NCI-H1417 (cell line): ENCODE measurements at regions not wholly inside any gene's neighbourhood (a gene's known extent, or its start where the extent isn't known, plus 50 kb on each side); places are given as distances from the start of the nearest gene placed in this dataset.

Source experiments
- DNase-seq, 3 experiments: peaks; one replicate each; lab custom pipeline; 2025; lab: John Stamatoyannopoulos, UW

DNA sequence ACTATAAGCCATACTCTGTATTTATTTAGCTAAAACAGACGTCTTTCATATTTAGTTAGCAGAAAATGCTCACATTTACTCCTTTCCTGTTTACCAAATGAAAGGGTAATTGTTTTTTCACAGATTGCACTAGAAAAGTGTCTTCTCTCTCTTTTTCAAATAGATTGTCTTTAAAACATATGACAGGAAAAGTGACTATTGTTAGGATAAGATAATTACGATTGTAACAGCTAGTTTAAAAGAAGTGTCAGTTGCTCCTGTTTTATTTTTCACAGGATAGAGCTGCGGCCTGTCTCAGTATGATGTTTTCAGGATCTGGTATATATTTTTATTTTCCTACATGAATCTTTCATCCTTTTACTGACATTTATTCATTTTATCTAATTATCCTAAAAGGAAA lies 353.5 kb downstream of the FBXO8 start:
- no peak for DNase-seq

DNA sequence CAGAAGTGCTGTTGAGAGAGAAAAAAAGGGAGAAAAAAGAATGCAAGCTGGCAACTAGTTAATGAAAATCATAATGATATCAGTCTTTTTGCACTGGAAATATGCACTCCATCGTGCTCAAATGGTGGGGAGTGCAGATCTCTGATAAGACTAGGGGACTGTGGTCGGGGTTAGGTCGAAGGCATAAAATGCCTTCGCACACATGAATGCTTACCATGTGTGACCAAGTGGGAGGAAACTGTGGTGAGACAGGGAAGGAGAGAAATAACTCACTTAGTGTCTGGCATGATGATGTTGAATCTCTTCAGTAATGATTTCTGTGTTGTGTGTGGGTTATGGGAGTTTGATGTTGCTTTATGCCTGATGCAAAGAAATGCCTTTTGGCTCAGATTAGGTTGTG lies 358.9 kb downstream of the FBXO8 start:
- DNase-seq = no peak

DNA sequence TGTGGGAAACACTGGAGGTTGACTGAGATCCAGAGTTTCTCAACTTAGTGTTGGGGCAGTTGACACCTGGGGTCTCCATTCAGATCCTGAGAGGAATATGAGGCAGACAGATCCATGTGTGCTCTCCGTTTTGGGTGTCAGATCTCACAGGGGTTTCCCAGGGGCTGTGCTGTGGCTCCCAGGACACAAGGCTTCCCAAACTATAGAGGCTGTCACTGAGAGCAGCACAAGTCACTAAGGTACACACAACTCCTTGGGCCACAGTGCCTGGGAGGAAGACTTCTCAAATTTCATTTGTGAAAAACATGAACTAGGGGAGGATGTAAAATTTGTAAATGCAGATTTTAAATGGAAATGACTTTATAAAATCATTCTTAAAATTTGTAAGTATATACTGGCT lies 363.6 kb downstream of the FBXO8 start:
- DNase-seq = no peak

DNA sequence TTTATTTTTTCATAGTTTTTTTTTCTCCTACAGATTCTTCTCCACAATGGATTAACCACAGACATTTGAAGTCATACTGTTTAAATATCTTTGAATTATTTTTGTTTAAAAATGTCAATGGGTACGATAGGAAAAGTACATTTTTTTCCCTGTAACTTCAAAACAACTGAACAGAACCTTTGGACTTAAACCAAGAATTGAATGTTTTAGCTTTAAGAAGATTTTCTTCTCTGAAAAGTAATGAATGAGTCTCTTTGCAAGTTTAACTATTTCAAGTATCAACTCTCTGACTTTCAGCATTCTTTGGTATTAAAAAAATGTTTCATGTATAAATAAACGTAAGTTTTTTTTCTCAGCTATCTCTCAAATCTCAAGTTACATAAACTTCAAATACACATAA lies 364.3 kb downstream of the FBXO8 start:
- no peak for DNase-seq

DNA sequence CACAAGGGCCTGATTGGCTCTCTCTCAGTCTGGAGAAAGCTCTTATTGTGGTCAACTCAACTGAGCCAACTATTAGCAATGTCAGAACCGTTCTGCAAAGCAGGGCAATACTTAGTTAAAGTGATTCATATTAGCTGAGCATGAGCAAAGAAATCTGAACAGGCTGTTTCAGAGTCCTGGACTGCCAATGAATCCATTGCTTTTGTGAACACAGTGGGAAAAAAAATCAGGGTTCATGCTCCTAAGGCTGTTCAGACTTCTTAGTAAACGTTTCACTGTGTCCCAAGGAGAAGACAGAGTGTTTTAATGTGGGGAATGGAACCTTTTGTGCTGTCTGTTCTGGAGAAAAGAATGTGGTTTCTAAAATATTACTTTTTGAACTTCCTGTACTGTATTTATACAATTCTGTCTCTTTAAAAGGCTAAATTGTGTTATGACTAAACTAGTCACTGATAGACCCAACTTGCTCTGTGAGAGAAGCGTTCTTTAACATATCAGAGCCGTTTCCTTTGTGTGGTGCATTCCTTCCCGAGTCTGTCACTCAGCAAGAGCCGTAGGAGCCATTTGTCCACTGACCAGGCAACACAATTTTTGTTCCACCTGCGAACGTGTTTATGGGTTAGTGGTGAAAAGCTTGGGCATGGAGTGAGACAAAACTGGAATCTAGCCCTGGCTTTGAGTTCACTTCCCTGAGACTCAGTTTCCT lies 366.1 kb downstream of the FBXO8 start:
- DNase-seq = no peak

DNA sequence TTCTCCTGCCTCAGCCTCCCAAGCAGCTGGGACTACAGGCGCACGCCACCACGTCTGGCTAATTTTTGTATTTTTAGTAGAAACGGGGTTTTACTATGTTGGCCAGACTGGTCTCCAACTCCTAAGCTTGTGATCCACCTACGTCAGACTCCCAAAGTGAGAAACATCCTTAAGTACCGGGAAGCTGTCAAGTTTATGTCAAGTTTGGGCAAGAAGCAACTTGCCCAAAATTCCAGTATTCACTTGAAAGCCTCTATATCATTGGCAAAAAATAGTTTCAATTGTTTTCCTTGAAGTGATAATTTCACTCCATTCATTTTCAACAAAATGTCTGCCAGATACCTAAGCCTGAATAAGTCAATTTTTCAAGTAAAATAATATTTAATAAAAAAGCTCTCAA lies 370.0 kb downstream of the FBXO8 start:
- DNase-seq = no peak

- no peak for DNase-seq
These were observed 371.1 kb downstream of the FBXO8 start for GRCh38 chr4:173912384-173912783.

DNA sequence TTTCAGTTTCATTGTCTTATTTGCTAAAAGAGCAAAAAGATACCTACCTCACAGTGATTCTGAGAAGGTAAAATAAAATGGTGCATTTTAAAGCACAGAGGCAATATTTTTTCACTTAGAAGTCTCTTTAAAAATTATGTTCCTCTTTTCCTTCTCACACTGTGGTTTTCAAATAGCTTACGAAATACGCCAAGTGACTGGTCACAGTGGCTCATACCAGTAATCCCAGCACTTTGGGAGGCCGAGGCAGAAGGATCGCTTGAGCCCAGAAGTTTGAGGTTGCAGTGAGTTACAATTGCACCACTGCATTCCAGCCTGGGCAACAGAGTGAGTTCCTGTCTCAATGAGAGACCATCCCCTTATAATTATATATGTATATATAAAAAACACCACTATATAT lies 372.6 kb downstream of the FBXO8 start:
- DNase-seq = no peak

DNA sequence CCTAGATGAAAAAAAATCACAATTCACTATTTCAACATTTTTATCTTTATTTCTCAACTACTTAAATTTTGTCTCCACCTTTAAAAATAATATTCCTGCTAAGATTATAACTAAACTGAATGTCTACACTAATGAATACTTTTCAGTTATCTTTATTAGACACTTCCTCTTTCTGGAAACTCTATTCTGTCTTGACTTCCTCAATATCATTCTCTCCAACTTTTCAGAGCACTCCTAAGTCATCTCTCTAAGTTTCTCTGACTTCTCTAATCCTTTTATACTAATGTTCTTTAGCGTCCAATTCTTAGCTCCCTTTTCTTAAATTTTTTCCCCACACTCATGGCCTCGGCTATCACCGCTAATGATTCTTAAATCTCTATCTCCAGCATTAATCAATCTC lies 374.2 kb downstream of the FBXO8 start:
- DNase-seq = no peak

- no peak for DNase-seq
These were observed 369.8 kb upstream of the HAND2 start for GRCh38 chr4:173899813-173900212.

DNA sequence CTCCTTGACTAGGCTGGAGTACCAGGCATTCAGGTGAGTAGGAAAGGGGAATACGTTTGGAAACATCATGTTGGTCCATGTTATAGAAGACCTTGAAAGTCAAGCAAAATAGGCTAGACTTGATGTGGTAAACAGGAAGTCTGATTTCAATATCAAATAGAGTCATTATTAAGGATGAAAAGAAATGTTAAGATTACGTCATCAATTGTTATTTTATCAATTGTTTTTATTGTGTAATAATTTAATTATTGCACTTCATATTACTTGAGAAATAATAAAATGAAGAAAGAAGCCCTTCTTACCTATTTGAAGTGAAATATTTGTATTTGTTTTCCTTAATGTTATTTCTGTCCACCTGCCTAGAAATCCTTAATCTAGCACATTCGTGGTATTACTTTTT lies 361.0 kb upstream of the HAND2 start:
- DNase-seq = no peak

DNA sequence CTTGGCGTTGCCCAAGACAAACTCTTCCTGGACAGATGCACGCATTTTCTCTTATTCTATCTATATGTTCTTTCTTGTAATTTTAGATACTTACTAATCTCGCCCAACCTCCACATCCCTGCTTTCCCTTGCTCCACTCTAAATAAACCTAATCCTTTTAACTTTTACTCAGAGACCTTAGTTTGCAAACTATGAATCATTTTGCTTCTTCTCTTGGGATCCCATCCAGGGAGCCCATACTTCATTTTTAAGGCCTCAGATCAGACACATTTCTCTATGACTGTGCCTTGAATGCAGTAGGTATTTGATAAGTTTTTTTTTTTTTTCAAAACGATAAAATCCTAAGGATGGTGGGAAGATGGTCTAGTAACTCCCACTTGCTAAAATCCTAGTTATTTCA lies 353.8 kb upstream of the HAND2 start:
- no peak for DNase-seq

DNA sequence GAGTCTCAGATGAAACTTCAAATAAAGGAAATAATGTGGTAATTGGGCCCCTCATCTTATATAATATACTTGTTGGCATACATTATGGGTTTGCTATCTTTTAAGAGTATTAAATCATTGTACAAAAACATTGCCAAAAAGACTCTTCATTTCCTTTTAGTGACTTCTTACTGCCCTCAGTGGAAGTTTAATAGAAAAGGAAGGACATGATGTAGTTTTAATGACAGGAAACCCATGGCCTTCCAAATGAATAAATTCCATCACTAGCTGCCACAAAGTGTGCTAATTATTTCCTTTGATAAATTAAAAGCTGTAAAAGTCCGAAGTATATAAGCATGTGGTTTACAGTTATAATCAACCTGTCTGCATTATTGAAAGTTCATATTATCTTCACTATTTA lies 350.9 kb upstream of the HAND2 start:
- DNase-seq = no peak

DNA sequence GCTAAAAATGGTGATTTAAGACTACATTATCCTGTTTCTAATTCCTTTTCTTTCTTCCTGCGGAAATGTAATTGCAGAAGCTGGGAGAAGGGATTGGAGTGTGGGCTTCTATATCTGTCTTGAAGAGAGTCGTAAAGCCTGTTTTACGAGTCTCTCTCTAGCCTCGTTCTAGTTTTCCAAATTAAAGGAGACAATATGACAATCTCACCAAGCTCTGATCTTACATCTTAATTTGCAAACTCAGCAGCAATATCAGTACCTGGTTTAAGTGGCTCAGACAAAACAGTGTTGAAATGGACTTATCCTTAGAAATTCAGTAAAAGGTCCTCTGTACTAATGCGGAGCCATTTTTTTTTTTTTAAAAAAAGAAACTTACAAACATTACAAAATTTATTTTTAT lies 349.5 kb upstream of the HAND2 start:
- peak in 1 of 3 experiments; percentile 9 for DNase-seq

DNA sequence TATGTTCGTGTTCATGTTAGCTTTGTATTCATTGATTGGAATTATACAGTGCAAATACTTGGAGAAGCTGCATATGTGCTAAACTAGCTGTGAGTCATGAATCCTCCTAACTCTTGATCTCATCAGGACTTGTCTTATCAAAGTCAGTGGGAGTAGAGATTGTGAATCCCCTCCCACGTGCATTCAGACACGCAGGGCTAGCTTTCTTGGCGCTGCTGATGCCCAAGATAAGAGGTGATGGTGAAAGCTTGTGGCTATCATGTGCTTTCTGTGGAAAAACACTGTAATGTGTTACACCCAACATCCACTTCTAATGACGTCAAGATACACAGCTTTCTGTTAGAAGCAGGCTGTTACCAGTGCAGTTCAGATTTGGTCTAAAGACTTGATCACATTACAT lies 348.7 kb upstream of the HAND2 start:
- no peak for DNase-seq

DNA sequence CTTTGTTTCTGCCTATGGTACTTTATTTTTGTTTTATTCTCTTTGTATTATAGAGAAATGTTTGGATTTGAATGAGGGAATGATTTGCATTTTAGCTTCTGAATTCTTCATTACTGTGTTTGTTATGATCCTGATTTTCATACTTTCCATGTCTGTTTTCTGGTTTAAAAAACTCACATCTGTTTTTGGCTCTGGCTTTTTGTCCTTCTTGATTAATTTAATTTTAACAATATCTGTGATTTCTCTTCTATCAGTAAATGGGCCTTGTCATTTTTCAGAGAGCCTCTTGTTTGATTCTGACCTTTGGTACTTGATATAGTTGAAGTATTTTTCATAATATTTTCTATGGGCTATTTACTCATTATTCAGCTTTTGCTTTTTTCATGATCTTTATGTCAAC lies 341.6 kb upstream of the HAND2 start:
- no peak for DNase-seq

DNA sequence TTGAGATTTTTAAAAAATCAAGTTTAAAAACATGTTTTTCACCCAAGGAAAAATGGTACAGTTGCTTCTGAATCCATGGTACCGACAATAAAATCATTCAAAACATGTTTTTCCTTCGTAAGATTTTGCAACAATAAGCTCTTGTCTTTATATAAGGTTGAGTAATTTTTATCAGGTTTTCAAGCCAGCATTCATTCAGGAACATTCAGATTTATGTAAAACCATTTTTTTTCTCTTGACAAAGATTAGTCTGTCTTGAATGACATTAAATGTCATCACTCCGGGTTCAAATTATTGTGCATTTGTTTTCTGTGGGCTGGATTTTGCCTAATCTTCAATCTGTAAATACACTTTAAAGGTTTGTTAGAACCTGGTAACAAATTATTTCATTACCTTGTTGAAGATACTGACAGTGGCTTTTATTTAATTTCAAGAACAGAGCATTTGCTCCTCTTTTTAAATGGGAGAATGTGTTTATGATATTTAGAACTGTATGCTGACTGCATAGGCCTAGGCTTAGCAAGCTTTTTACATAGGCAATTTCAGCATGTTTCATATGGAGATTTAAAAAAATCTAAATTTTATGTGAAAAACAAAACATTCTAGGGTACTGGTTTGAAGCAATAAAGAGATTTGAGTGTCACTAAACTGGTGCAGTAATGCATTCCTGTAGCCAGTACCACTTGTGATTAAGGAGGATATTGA lies 336.4 kb upstream of the HAND2 start:
- no peak for DNase-seq

DNA sequence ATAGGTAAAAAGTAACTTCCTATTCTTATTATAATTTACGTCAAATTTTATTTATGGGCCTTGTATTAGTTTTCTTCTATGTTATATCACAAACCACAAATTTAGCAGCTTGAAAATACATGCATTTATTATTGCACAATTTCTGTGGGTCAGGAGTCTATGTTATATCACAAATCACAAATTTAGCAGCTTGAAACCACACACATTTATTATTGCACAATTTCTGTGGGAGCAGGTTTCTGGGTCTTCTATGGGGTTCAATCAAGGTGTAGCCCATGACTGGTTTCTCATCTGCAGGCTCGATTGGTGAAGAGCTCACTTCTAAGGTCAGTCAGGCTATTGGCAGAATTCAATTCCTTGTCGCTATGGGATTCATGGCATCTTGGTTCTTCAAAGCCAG lies 332.7 kb upstream of the HAND2 start:
- DNase-seq = no peak

GRCh38 chr4:173860094-173860493 lies 330.1 kb upstream of the HAND2 start:
- no peak for DNase-seq

DNA sequence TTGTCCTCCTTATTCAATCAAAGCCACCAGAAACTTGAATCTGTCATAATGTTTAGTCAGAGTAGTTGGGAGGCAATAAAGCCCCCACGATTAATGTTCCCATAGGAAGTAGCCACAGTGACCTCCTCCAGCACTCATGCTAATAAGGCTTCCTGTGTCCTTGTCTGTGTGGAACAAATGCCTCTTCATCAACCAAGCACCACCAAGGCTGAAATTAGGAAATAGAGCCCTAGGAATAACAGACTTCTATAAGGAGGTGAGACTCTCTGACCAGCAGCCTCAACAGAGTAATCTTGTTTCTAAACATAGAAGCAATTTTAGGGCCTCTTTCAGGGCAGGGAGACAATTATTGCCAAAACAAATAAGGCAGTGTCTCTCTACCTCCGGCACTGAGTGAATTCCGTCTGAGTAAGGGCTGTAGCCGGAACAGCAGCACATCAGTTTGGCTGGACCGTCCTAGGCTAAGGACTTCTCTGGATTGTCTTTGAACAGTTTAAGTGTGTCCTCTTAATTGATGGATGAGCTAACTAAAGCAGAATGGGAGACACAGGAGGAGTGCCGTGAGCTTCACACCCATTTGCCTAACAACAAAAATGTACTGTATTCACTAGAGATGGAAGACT lies 329.2 kb upstream of the HAND2 start:
- peak in 1 of 3 experiments; percentile 6 for DNase-seq

DNA sequence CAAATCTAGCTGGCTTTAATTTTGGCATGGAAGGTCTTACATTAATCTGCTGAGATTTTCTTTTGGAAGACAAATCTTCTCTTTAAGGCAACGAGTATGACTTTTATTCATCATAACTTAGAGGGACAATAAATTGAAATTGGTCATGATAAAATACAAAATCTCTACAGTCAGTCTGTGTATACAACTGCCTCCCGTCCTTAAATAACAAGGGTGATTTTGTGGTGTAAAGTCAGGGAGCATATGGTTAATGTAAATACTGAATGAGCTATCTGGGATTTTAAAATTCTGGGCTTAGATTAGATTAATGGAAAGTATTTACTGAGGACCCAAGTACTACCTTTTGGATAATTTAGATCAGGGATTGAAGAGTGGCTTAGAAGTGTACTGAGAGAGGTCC lies 328.4 kb upstream of the HAND2 start:
- DNase-seq = no peak

GRCh38 chr4:173857828-173858227 lies 327.8 kb upstream of the HAND2 start:
- DNase-seq = no peak

GRCh38 chr4:173855015-173855414 lies 325.0 kb upstream of the HAND2 start:
- no peak for DNase-seq

- DNase-seq = no peak
These were observed 322.7 kb upstream of the HAND2 start for GRCh38 chr4:173852775-173853174.
